Heart left ventricle (tissue), 16 donors: ENCODE measurements at regions not wholly inside any gene's neighbourhood (a gene's known extent, or its start where the extent isn't known, plus 50 kb on each side); places are given as distances from the start of the nearest gene placed in this dataset.

Source experiments
- ATAC-seq, 4 donors: fragments of 200-7000 bp; cut with Tn5 transposase; one replicate each; pipeline ENCODE4 v1.9.1; 2020 to 2022; ENCODE audit warnings: moderate library complexity in 4 of 4, mild to moderate bottlenecking in 3 of 4, moderate number of reproducible peaks in 1 of 4
- DNase-seq, 5 donors: peaks; one replicate each; pipeline ENCODE4 v3.0.0-alpha.2; 2020
- H3K27ac ChIP-seq, 12 donors: fragments of 200-600 bp; sonication (generic) in 4 of 12; one replicate each; pipeline versions ENCODE4 v1.5.0 to v1.8.0; 2016 to 2022; ENCODE audit warnings: mild to moderate bottlenecking in 2 of 12
- H3K27me3 ChIP-seq, 9 donors: fragments of 200-600 bp; sonication (generic) in 2 of 9; one replicate each; pipeline versions ENCODE4 v1.5.1 to v1.8.0; 2016 to 2022; ENCODE audit warnings: mild to moderate bottlenecking in 3 of 9
- H3K36me3 ChIP-seq, 9 donors: fragments of 200-600 bp; sonication (generic) in 2 of 9; one replicate each; pipeline versions ENCODE4 v1.5.0 to v1.8.0; 2018 to 2022; ENCODE audit warnings: mild to moderate bottlenecking in 2 of 9
- H3K4me1 ChIP-seq, 12 donors: fragments of 200-600 bp; sonication (generic) in 4 of 12; one replicate each; pipeline versions ENCODE4 v1.5.0 to v1.8.0; 2016 to 2022; ENCODE audit warnings: mild to moderate bottlenecking in 3 of 12
- H3K4me3 ChIP-seq, 12 donors: fragments of 200-600 bp; sonication (generic) in 4 of 12; one replicate each; pipeline versions ENCODE4 v1.5.0 to v1.8.0; 2017 to 2022; ENCODE audit warnings: mild to moderate bottlenecking in 9 of 12, moderate library complexity in 4 of 12
- H3K9me3 ChIP-seq, 12 donors: fragments of 200-600 bp; sonication (generic) in 4 of 12; one replicate each; pipeline versions ENCODE4 v1.5.0 to v1.8.0; 2016 to 2022; ENCODE audit warnings: mild to moderate bottlenecking in 1 of 12
- CTCF ChIP-seq, 12 donors: fragments of 200-600 bp; sonication (generic) in 4 of 12; IDR thresholded peaks; one replicate each; pipeline versions ENCODE4 v1.5.0 to v1.8.0; 2018 to 2022; ENCODE audit warnings: antibody characterized with exemption in 12 of 12, mild to moderate bottlenecking in 5 of 12
- POLR2A ChIP-seq, 2 donors: fragments of 450-650 bp; IDR thresholded peaks; one replicate each; pipeline ENCODE4 v1.6.1; 2017; ENCODE audit warnings: antibody characterized with exemption in 2 of 2, mild to moderate bottlenecking in 2 of 2, moderate library complexity in 2 of 2
- WGBS, 4 donors: extraction: QIAGEN DNeasy Blood & Tissue Kit in 2 of 4; methylation state at CpG; one replicate each; pipeline versions ENCODE4 v1.1.5 to v1.1.7; 2013 to 2018; 5-methylcytosine and 5-hydroxymethylcytosine counted together
- intact Hi-C, 10 donors: fragments of 100-400 bp; cut with DNase I; formaldehyde crosslinking; loops; one replicate each; pipeline versions ENCODE4 v1.11.1 to v1.14.2; 2022
- donor health status: ischemic (EF 13 %, LVEDD 7.1; RV severe dilation, severe dysfunction).
- donor health status: healthy with polysubstance abuse.
- donor health status: DM: no; HTN: yes; CAD: no.
- donor health status: DM: no; HTN: no; CAD: no.
- donor health status: ischemic (EF 25% LVEDD 6.9; RV normal size, moderate dysfunction).
- donor health status: ischemic (EF 25% LVEDD 5.7; RV mildly dilated, moderate dysfunction).
- donor health status: healthy.
- donor health status: DM: yes; HTN: yes; CAD: no.
- donor health status: ischemic (EF 35%, LVEDD 5.7; RV mildly dilated, moderate dysfunction).
- donor health status: nonischemic (EF 11% LVEDD 7.7; RV severe dilation, severe dysfunction).
- donor health status: DM: yes; HTN: yes; CAD: no.
- donor health status: PGD.
- donor health status: ischemic (EF 29% LVEDD 5.4; RV normal size, mild dysfunction).
- donor health status: nonischemic (EF 23%, LVEDD 6.1; RV moderate dilation, normal function).

GRCh38 chr13:44149821-44150220, 223.8 kb upstream of the SERP2 start:
- no peak for ATAC-seq
- WGBS, 4 donors: 95 to 99% (median 97%) methylated on average over 4 of the region's 4 CpGs
- intact Hi-C loops: loop anchor here in 4 of 10 donors (10.0 kb wide), 5 partner anchors 85 to 285 kb away; no protein-coding TSS in a partner anchor

GRCh38 chr13:44151474-44151873, 222.2 kb upstream of the SERP2 start:
- intact Hi-C loops: no loop called here
- ATAC-seq: no peak
- no peak for DNase-seq

More at GRCh38 chr13:44149821-44150220, 223.8 kb upstream of the SERP2 start:
- H3K27ac ChIP-seq: no peak overlapping the region
- no peak for DNase-seq
- no peaks in the 10 kb centered on the region for H3K27me3 ChIP-seq
- no peaks in the 10 kb centered on the region for H3K36me3 ChIP-seq
- no peak for TF ChIP-seq POLR2A (IDR thresholded peaks at IDR 0.05)
- TF ChIP-seq CTCF (IDR thresholded peaks at IDR 0.05): no peak
- H3K4me1 ChIP-seq: peaks cover 0 to 5% (median 0%) of the 10 kb centered on the region in 12 donors
- H3K9me3 ChIP-seq: no peaks in the 10 kb centered on the region
- no peak overlapping the region for H3K4me3 ChIP-seq

GRCh38 chr13:44153496-44153895, 220.1 kb upstream of the SERP2 start:
- peaks cover 0 to 17% (median 5%) of the 10 kb centered on the region in 12 donors for H3K4me1 ChIP-seq
- no peaks in the 10 kb centered on the region for H3K36me3 ChIP-seq
- no peak for DNase-seq
- no peak for ATAC-seq
- H3K27me3 ChIP-seq: no peaks in the 10 kb centered on the region
- H3K4me3 ChIP-seq: no peak overlapping the region
- 91 to 96% (median 94%) methylated on average over 4 of the region's 4 CpGs for WGBS, 4 donors
- H3K9me3 ChIP-seq: no peaks in the 10 kb centered on the region
- no peak overlapping the region for H3K27ac ChIP-seq
- intact Hi-C loops: no loop called here
- TF ChIP-seq POLR2A (IDR thresholded peaks at IDR 0.05) (no peak), CTCF (IDR thresholded peaks at IDR 0.05) (no peak)

More at GRCh38 chr13:44151474-44151873, 222.2 kb upstream of the SERP2 start:
- Histone ChIP-seq H3K4me3 (no peak overlapping the region), H3K27ac (peak overlapping the region in 1 of 12 donors; percentile 31), H3K9me3 (no peaks in the 10 kb centered on the region), H3K36me3 (no peaks in the 10 kb centered on the region), H3K4me1 (peaks cover 0 to 17% (median 5%) of the 10 kb centered on the region in 12 donors), H3K27me3 (no peaks in the 10 kb centered on the region)
- WGBS, 4 donors: 48 to 69% (median 60%) methylated on average over 2 of the region's 2 CpGs
- TF ChIP-seq CTCF (IDR thresholded peaks at IDR 0.05) (no peak), POLR2A (IDR thresholded peaks at IDR 0.05) (no peak)

GRCh38 chr13:44155422-44156293, 218.0 kb upstream of the SERP2 start:
- intact Hi-C loops: no loop called here
- no peaks in the 10 kb centered on the region for H3K27me3 ChIP-seq
- WGBS, 4 donors: 39 to 44% (median 43%) methylated on average over 13 to 14 of the region's 14 CpGs
- H3K27ac ChIP-seq: peak overlapping the region in 11 of 12 donors; percentile 49 to 81 (median 67)
- TF ChIP-seq POLR2A (IDR thresholded peaks at IDR 0.05) (no peak), CTCF (IDR thresholded peaks at IDR 0.05) (no peak)
- H3K9me3 ChIP-seq: no peaks in the 10 kb centered on the region
- peaks cover 0 to 35% (median 7%) of the 10 kb centered on the region in 12 donors for H3K4me1 ChIP-seq
- DNase-seq: peak; percentile 55 to 67 (median 62)
- peak overlapping the region in 9 of 12 donors; percentile 6 to 46 (median 24) for H3K4me3 ChIP-seq
- H3K36me3 ChIP-seq: no peaks in the 10 kb centered on the region
- ATAC-seq: peak; percentile 75 to 86 (median 82)
